ENCODE measurements at regions not wholly inside any gene's neighbourhood (a gene's known extent, or its start where the extent isn't known, plus 50 kb on each side); places are given as distances from the start of the nearest gene placed in this dataset.

GRCh38 chr3:55203546-55203945 is 275.7 kb upstream of the LRTM1 start:
- no peaks in the 10 kb centered on the region for H3K4me1 ChIP-seq
- no peak overlapping the region for H3K27ac ChIP-seq
- no peaks in the 10 kb centered on the region for H3K36me3 ChIP-seq
- DNase-seq (ENCODE audit: low spot score), result no peak
- no peaks in the 10 kb centered on the region for H3K27me3 ChIP-seq
- no peaks in the 10 kb centered on the region for H3K9me3 ChIP-seq
- no peak for TF ChIP-seq CTCF (IDR thresholded peaks at IDR 0.05)
- H3K4me3 ChIP-seq, result no peak overlapping the region

GRCh38 chr3:55203006-55203405 is 275.1 kb upstream of the LRTM1 start:
- Histone ChIP-seq H3K36me3 (no peaks in the 10 kb centered on the region), H3K9me3 (no peaks in the 10 kb centered on the region), H3K4me1 (no peaks in the 10 kb centered on the region), H3K27me3 (no peaks in the 10 kb centered on the region), H3K27ac (no peak overlapping the region), H3K4me3 (no peak overlapping the region)
- no peak for DNase-seq (ENCODE audit: low spot score)
- no peak for TF ChIP-seq CTCF (IDR thresholded peaks at IDR 0.05)

- DNase-seq (ENCODE audit: low spot score), result no peak
- no peaks in the 10 kb centered on the region for H3K27me3 ChIP-seq
- H3K27ac ChIP-seq, result no peak overlapping the region
- no peaks in the 10 kb centered on the region for H3K4me1 ChIP-seq
- TF ChIP-seq CTCF (IDR thresholded peaks at IDR 0.05), result no peak
- no peak overlapping the region for H3K4me3 ChIP-seq
- no peaks in the 10 kb centered on the region for H3K36me3 ChIP-seq
- no peaks in the 10 kb centered on the region for H3K9me3 ChIP-seq
Measured at GRCh38 chr3:55202326-55202725, 274.5 kb upstream of the LRTM1 start.

DNA sequence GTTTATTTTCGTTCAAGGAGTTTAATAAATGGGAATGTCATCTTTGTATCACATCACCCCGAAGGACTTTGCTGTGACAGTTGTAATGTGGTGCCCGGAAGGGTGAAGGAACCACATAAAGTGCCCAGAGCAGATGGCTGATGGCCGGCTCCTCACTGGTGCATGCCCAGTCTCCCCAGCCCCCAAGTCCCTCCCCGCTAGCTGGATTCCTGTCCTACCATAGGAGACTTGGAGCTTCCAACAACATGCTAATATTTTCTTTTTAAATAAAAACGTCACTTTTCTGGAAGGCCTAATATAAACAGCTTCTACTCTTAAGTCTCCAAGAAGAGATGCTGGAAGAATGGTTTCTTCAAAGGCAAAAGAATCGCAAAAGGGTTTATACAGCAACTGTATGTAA is 273.9 kb upstream of the LRTM1 start:
- no peak overlapping the region for H3K27ac ChIP-seq
- H3K27me3 ChIP-seq, result no peaks in the 10 kb centered on the region
- no peak overlapping the region for H3K4me3 ChIP-seq
- no peaks in the 10 kb centered on the region for H3K9me3 ChIP-seq
- TF ChIP-seq CTCF (IDR thresholded peaks at IDR 0.05), result no peak
- no peak for DNase-seq (ENCODE audit: low spot score)
- no peaks in the 10 kb centered on the region for H3K4me1 ChIP-seq
- H3K36me3 ChIP-seq, result no peaks in the 10 kb centered on the region

DNA sequence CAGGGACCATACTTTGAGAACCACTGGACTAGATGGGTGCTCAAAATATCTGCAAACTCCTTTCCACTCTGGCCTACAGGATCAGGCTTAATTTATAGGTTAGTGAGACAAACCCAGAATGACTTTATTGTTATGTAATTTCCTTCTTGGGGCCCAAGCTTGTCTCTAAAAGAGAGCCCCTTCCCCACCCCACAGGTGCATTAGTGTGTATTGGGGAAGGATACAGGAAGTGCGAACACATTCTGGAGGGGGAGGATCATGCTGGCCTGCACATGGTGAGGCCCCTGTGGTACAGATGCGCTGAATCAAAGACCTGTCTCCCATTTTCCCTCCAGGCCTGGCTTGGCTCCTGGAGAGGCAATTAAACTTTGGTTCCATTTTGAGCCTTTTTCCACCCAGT is 273.0 kb upstream of the LRTM1 start:
- no peaks in the 10 kb centered on the region for H3K36me3 ChIP-seq
- no peaks in the 10 kb centered on the region for H3K4me1 ChIP-seq
- no peak overlapping the region for H3K27ac ChIP-seq
- no peak overlapping the region for H3K4me3 ChIP-seq
- DNase-seq (ENCODE audit: low spot score), result no peak
- H3K9me3 ChIP-seq, result no peaks in the 10 kb centered on the region
- no peaks in the 10 kb centered on the region for H3K27me3 ChIP-seq
- no peak for TF ChIP-seq CTCF (IDR thresholded peaks at IDR 0.05)

DNA sequence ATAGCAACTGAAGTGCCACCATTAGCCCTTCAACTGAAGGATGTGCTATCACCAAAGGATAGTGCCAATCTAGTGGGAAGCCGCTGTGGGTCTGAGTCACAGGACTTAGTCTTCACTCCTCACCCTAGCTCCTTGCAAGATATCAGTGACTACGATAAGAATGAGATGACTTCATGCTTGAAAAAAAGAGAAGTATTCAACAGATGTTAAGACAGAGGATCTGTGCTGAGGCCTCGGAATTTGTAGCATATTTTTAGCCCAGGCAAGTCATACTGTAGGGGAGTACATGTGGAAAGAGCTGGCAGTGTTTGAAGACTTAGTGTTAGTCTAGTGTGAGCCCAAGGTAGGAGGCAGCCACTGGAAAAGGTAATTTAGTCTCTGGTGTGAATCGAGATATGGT is 270.7 kb upstream of the LRTM1 start:
- Histone ChIP-seq H3K36me3 (no peaks in the 10 kb centered on the region), H3K4me1 (no peaks in the 10 kb centered on the region), H3K9me3 (no peaks in the 10 kb centered on the region), H3K4me3 (no peak overlapping the region), H3K27me3 (no peaks in the 10 kb centered on the region), H3K27ac (no peak overlapping the region)
- no peak for DNase-seq (ENCODE audit: low spot score)
- no peak for TF ChIP-seq CTCF (IDR thresholded peaks at IDR 0.05)

Measured in right atrium auricular region (tissue), 2 donors.